Hepatocyte (in vitro differentiated cells): ENCODE measurements at regions not wholly inside any gene's neighbourhood (a gene's known extent, or its start where the extent isn't known, plus 50 kb on each side); places are given as distances from the start of the nearest gene placed in this dataset.

Experiments
- DNase-seq: peaks from one replicate; pipeline ENCODE4 v3.0.0-alpha.2; 2016; ENCODE audit warnings: low spot score
- H2AFZ ChIP-seq: fragments of 200-600 bp; sonication (generic); 2 replicates; pipeline ENCODE4 v1.6.0; 2016; ENCODE audit warnings: antibody characterized with exemption, mild to moderate bottlenecking
- H3K27ac ChIP-seq: fragments of 200-600 bp; sonication (generic); 2 replicates; pipeline ENCODE4 v1.5.1; 2016; ENCODE audit warnings: mild to moderate bottlenecking
- H3K27me3 ChIP-seq: fragments of 200-600 bp; sonication (generic); 2 replicates; pipeline ENCODE4 v1.6.1; 2016
- H3K36me3 ChIP-seq: fragments of 200-600 bp; sonication (generic); replicated peaks from 2 replicates; pipeline ENCODE4 v1.5.1; 2016; ENCODE audit warnings: low read depth; ENCODE audit not compliant: insufficient read depth
- H3K4me1 ChIP-seq: fragments of 200-600 bp; sonication (generic); 2 replicates; pipeline ENCODE4 v1.5.1; 2016; ENCODE audit warnings: mild to moderate bottlenecking, moderate library complexity; ENCODE audit not compliant: insufficient read depth
- H3K4me2 ChIP-seq: fragments of 200-600 bp; sonication (generic); 2 replicates; pipeline ENCODE4 v1.6.0; 2016
- H3K4me3 ChIP-seq: fragments of 200-600 bp; sonication (generic); 2 replicates; pipeline ENCODE4 v1.5.1; 2016; ENCODE audit warnings: mild to moderate bottlenecking
- H3K79me2 ChIP-seq: fragments of 200-600 bp; sonication (generic); 2 replicates; pipeline ENCODE4 v1.6.0; 2017; ENCODE audit warnings: mild to moderate bottlenecking
- H3K9me2 ChIP-seq: fragments of 200-600 bp; sonication (generic); replicated peaks from 2 replicates; pipeline ENCODE4 v1.6.0; 2017; ENCODE audit warnings: mild to moderate bottlenecking; ENCODE audit not compliant: insufficient read depth
- H3K9me3 ChIP-seq: fragments of 200-600 bp; sonication (generic); 2 replicates; pipeline ENCODE4 v1.5.1; 2016; ENCODE audit warnings: low read depth, mild to moderate bottlenecking
- H4K20me1 ChIP-seq: fragments of 200-600 bp; sonication (generic); 2 replicates; pipeline ENCODE4 v1.6.0; 2016; ENCODE audit warnings: mild to moderate bottlenecking; ENCODE audit not compliant: insufficient read depth, poor library complexity, severe bottlenecking
- CTCF ChIP-seq: fragments of 200-600 bp; sonication (generic); IDR thresholded peaks from 2 replicates; pipeline ENCODE4 v1.5.1; 2016; ENCODE audit warnings: antibody characterized with exemption, mild to moderate bottlenecking; ENCODE audit not compliant: poor library complexity
- EZH2 ChIP-seq: fragments of 200-600 bp; sonication (generic); IDR thresholded peaks from 2 replicates; pipeline ENCODE4 v1.6.1; 2016; ENCODE audit warnings: antibody characterized with exemption, mild to moderate bottlenecking, borderline replicate concordance
- EZH2phosphoT487 ChIP-seq: fragments of 200-600 bp; sonication (generic); IDR thresholded peaks from one replicate; pipeline ENCODE4 v1.6.1; 2018; ENCODE audit warnings: antibody characterized with exemption, mild to moderate bottlenecking, low read depth, moderate library complexity; ENCODE audit not compliant: unreplicated experiment, severe bottlenecking
- WGBS: methylation state at CpG from one replicate; pipeline ENCODE4 v1.1.6; 2016; ENCODE audit warnings: low lambda C conversion rate; ENCODE audit errors: missing lambda C conversion rate; 5-methylcytosine and 5-hydroxymethylcytosine counted together

DNA sequence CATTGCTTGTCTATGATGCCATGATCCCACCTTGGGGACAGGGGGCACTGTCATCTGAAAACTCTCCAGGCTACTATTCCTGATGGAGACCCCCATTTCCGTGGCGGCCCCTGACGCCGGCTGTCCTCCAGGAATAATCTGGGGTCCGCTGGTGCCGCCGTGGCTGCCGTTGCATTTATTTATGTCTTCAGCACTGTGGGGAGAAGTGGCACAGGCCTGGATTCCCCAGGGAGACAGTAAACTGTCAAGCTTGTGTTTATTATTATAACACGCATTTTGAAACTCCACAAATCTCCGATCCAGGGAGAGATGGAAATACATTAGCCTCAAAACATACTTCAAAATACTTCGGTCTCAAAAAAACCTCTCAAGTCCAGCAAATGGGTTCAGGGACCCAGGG, 126.9 kb upstream of the C1orf174 start:
- peaks cover 8% of the 10 kb centered on the region for H3K27me3 ChIP-seq
- no peak overlapping the region for H3K4me2 ChIP-seq
- H3K27ac ChIP-seq = no peak overlapping the region
- no peaks in the 10 kb centered on the region for H4K20me1 ChIP-seq
- 85% methylated on average over 11 of the region's 11 CpGs for WGBS
- no peaks in the 10 kb centered on the region for H3K4me1 ChIP-seq
- H3K36me3 ChIP-seq = no peaks in the 10 kb centered on the region
- H3K9me2 ChIP-seq = no peaks in the 10 kb centered on the region
- no peaks in the 10 kb centered on the region for H3K9me3 ChIP-seq
- no peak for TF ChIP-seq EZH2phosphoT487
- TF ChIP-seq EZH2 = no peak
- no peak for TF ChIP-seq CTCF
- no peaks in the 10 kb centered on the region for H3K79me2 ChIP-seq
- H2AFZ ChIP-seq = no peak overlapping the region
- H3K4me3 ChIP-seq = no peak overlapping the region
- DNase-seq = no peak

DNA sequence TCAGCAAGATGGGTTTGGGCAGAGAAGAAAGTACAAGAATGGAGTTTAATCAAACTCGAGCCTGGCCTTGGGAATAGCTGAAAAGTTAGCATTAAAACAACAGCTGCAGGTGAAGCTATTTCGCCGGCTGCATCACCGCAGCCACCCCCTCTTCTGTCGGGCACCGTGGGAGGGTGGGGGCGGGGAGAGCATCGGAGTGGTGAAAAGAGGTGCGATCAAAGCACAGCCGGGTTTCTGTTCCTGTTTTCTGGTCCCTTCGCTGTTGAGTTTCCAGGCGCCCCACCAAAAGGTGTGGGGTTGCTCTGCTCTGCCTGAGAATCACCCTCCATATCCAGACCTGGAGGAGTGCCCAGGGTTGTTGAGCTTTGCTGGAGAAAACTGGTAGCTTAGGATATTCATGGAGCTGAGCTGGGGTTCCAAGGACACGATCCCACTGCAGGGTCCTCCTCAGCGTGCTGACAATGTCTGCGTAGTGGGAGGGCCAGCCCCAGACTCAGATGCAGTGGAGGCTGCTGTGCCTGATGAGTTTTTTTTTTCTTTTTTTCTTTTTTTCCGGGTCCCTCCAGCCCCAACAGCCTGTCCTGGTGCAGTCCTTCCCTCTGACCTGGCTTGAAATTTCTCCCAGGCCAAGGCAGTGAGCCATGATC, 127.5 kb upstream of the C1orf174 start:
- no peaks in the 10 kb centered on the region for H3K4me1 ChIP-seq
- no peaks in the 10 kb centered on the region for H4K20me1 ChIP-seq
- H3K36me3 ChIP-seq = no peaks in the 10 kb centered on the region
- no peak for DNase-seq
- TF ChIP-seq EZH2phosphoT487 (no peak), EZH2 (no peak), CTCF (no peak)
- H3K4me3 ChIP-seq = no peak overlapping the region
- 42% methylated on average over 16 of the region's 16 CpGs for WGBS
- H2AFZ ChIP-seq = no peak overlapping the region
- no peaks in the 10 kb centered on the region for H3K9me3 ChIP-seq
- peaks cover 8% of the 10 kb centered on the region for H3K27me3 ChIP-seq
- no peaks in the 10 kb centered on the region for H3K79me2 ChIP-seq
- no peaks in the 10 kb centered on the region for H3K9me2 ChIP-seq
- H3K27ac ChIP-seq = no peak overlapping the region
- no peak overlapping the region for H3K4me2 ChIP-seq

GRCh38 chr1:4028139-4028501, 128.0 kb upstream of the C1orf174 start:
- Histone ChIP-seq H4K20me1 (no peaks in the 10 kb centered on the region), H3K9me2 (no peaks in the 10 kb centered on the region), H3K79me2 (no peaks in the 10 kb centered on the region), H2AFZ (no peak overlapping the region), H3K36me3 (no peaks in the 10 kb centered on the region), H3K4me1 (no peaks in the 10 kb centered on the region), H3K9me3 (no peaks in the 10 kb centered on the region), H3K27me3 (peaks cover 8% of the 10 kb centered on the region), H3K27ac (no peak overlapping the region), H3K4me2 (no peak overlapping the region), H3K4me3 (no peak overlapping the region)
- DNase-seq = no peak
- TF ChIP-seq CTCF = no peak
- no peak for TF ChIP-seq EZH2
- TF ChIP-seq EZH2phosphoT487 = no peak
- WGBS = 97% methylated on average over 6 of the region's 6 CpGs

DNA sequence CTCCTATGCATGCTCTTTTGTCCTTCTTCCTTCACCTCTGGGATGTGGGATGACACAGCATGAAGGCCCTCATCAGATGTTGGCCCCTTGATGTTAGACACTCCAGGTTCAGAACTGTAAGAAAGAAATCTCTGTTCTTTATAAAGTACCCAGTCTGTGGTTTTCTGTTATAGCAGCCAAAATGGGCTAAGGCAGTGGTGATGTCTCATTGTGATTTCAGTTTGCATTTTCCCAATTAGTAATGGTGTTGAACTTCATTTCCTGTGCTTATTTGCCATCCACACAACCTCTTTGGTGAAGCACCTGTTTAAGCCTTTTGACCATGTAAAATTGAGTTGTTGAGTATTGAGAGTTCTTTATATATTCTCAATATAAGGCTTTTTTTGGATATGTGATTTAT, 129.3 kb upstream of the C1orf174 start:
- no peak for DNase-seq
- Histone ChIP-seq H3K4me3 (no peak overlapping the region), H3K27ac (no peak overlapping the region), H3K79me2 (no peaks in the 10 kb centered on the region), H3K9me3 (no peaks in the 10 kb centered on the region), H2AFZ (no peak overlapping the region), H3K4me2 (no peak overlapping the region), H3K27me3 (peaks cover 8% of the 10 kb centered on the region), H3K9me2 (no peaks in the 10 kb centered on the region), H3K4me1 (no peaks in the 10 kb centered on the region), H4K20me1 (no peaks in the 10 kb centered on the region), H3K36me3 (no peaks in the 10 kb centered on the region)
- TF ChIP-seq CTCF (no peak), EZH2 (no peak), EZH2phosphoT487 (no peak)
